ENCODE measurements at regions not wholly inside any gene's neighbourhood (a gene's known extent, or its start where the extent isn't known, plus 50 kb on each side); places are given as distances from the start of the nearest gene placed in this dataset.
"Not testable (repeated sequence)": the region's sequence is repeated elsewhere in the genome, so short reads cannot be mapped to it uniquely, and the experiment has no call there.

GRCh38 chr4:111441687-111442086 is 703.6 kb upstream of the FAM241A start:
- no peaks in the 10 kb centered on the region for H3K9me3 ChIP-seq (ENCODE audit: control insufficient read depth, insufficient read depth, low read length)
- no peak for DNase-seq (ENCODE audit: low read depth, low spot score)
- no peaks in the 10 kb centered on the region for H3K36me3 ChIP-seq (ENCODE audit: control insufficient read depth, insufficient read depth, low read length)
- WGBS (ENCODE audit: insufficient coverage, insufficient read length) = no CpG with 5 or more reads among the region's 2 CpGs
- H3K27ac ChIP-seq (ENCODE audit: low read length) = no peak overlapping the region
- no peaks in the 10 kb centered on the region for H3K27me3 ChIP-seq (ENCODE audit: control insufficient read depth, insufficient read depth, low read length)
- H3K4me1 ChIP-seq (ENCODE audit: control insufficient read depth, insufficient read depth, low read length) = no peaks in the 10 kb centered on the region
- H3K4me3 ChIP-seq (ENCODE audit: low read length) = no peak overlapping the region

- not testable (repeated sequence) for H3K9me3 ChIP-seq (ENCODE audit: control insufficient read depth, insufficient read depth, low read length); H3K27me3 ChIP-seq (ENCODE audit: control insufficient read depth, insufficient read depth, low read length); DNase-seq (ENCODE audit: low read depth, low spot score); H3K4me1 ChIP-seq (ENCODE audit: control insufficient read depth, insufficient read depth, low read length); H3K27ac ChIP-seq (ENCODE audit: low read length); H3K4me3 ChIP-seq (ENCODE audit: low read length); H3K36me3 ChIP-seq (ENCODE audit: control insufficient read depth, insufficient read depth, low read length)
- WGBS (ENCODE audit: insufficient coverage, insufficient read length) = no CpG with 5 or more reads among the region's 3 CpGs
These were observed 700.4 kb upstream of the FAM241A start for GRCh38 chr4:111444836-111445235.

GRCh38 chr4:111449657-111450056 is 695.6 kb upstream of the FAM241A start:
- Histone ChIP-seq H3K4me1 (ENCODE audit: control insufficient read depth, insufficient read depth, low read length) (no peaks in the 10 kb centered on the region), H3K36me3 (ENCODE audit: control insufficient read depth, insufficient read depth, low read length) (no peaks in the 10 kb centered on the region), H3K4me3 (ENCODE audit: low read length) (no peak overlapping the region), H3K9me3 (ENCODE audit: control insufficient read depth, insufficient read depth, low read length) (no peaks in the 10 kb centered on the region), H3K27ac (ENCODE audit: low read length) (no peak overlapping the region), H3K27me3 (ENCODE audit: control insufficient read depth, insufficient read depth, low read length) (no peaks in the 10 kb centered on the region)
- no peak for DNase-seq (ENCODE audit: low read depth, low spot score)
- WGBS (ENCODE audit: insufficient coverage, insufficient read length) = no CpG with 5 or more reads among the region's 1 CpG

- H3K4me3 ChIP-seq (ENCODE audit: low read length) = no peak overlapping the region
- no peaks in the 10 kb centered on the region for H3K27me3 ChIP-seq (ENCODE audit: control insufficient read depth, insufficient read depth, low read length)
- H3K4me1 ChIP-seq (ENCODE audit: control insufficient read depth, insufficient read depth, low read length) = no peaks in the 10 kb centered on the region
- no peak for DNase-seq (ENCODE audit: low read depth, low spot score)
- no peaks in the 10 kb centered on the region for H3K36me3 ChIP-seq (ENCODE audit: control insufficient read depth, insufficient read depth, low read length)
- no peak overlapping the region for H3K27ac ChIP-seq (ENCODE audit: low read length)
- H3K9me3 ChIP-seq (ENCODE audit: control insufficient read depth, insufficient read depth, low read length) = no peaks in the 10 kb centered on the region
These were observed 694.4 kb upstream of the FAM241A start for GRCh38 chr4:111450867-111451266.

GRCh38 chr4:111453216-111453615 is 692.0 kb upstream of the FAM241A start:
- Histone ChIP-seq H3K4me3 (ENCODE audit: low read length) (no peak overlapping the region), H3K4me1 (ENCODE audit: control insufficient read depth, insufficient read depth, low read length) (no peaks in the 10 kb centered on the region), H3K27me3 (ENCODE audit: control insufficient read depth, insufficient read depth, low read length) (no peaks in the 10 kb centered on the region), H3K27ac (ENCODE audit: low read length) (no peak overlapping the region), H3K36me3 (ENCODE audit: control insufficient read depth, insufficient read depth, low read length) (no peaks in the 10 kb centered on the region), H3K9me3 (ENCODE audit: control insufficient read depth, insufficient read depth, low read length) (no peaks in the 10 kb centered on the region)
- DNase-seq (ENCODE audit: low read depth, low spot score) = no peak

- WGBS (ENCODE audit: insufficient coverage, insufficient read length) = no CpG with 5 or more reads among the region's 4 CpGs
- no peaks in the 10 kb centered on the region for H3K9me3 ChIP-seq (ENCODE audit: control insufficient read depth, insufficient read depth, low read length)
- DNase-seq (ENCODE audit: low read depth, low spot score) = peak; percentile 20
- no peaks in the 10 kb centered on the region for H3K4me1 ChIP-seq (ENCODE audit: control insufficient read depth, insufficient read depth, low read length)
- no peaks in the 10 kb centered on the region for H3K27me3 ChIP-seq (ENCODE audit: control insufficient read depth, insufficient read depth, low read length)
- H3K4me3 ChIP-seq (ENCODE audit: low read length) = no peak overlapping the region
- no peaks in the 10 kb centered on the region for H3K36me3 ChIP-seq (ENCODE audit: control insufficient read depth, insufficient read depth, low read length)
- H3K27ac ChIP-seq (ENCODE audit: low read length) = no peak overlapping the region
These were observed 690.3 kb upstream of the FAM241A start for GRCh38 chr4:111454961-111455360.

GRCh38 chr4:111464251-111465045 is 680.8 kb upstream of the FAM241A start:
- no peak for DNase-seq (ENCODE audit: low read depth, low spot score)
- no CpG with 5 or more reads among the region's 8 CpGs for WGBS (ENCODE audit: insufficient coverage, insufficient read length)
- H3K9me3 ChIP-seq (ENCODE audit: control insufficient read depth, insufficient read depth, low read length) = no peaks in the 10 kb centered on the region

GRCh38 chr4:111466811-111467604 is 678.2 kb upstream of the FAM241A start:
- H3K4me3 ChIP-seq (ENCODE audit: low read length) = no peak overlapping the region
- H3K36me3 ChIP-seq (ENCODE audit: control insufficient read depth, insufficient read depth, low read length) = no peaks in the 10 kb centered on the region
- no peaks in the 10 kb centered on the region for H3K9me3 ChIP-seq (ENCODE audit: control insufficient read depth, insufficient read depth, low read length)
- H3K27me3 ChIP-seq (ENCODE audit: control insufficient read depth, insufficient read depth, low read length) = no peaks in the 10 kb centered on the region
- no peak for DNase-seq (ENCODE audit: low read depth, low spot score)
- H3K4me1 ChIP-seq (ENCODE audit: control insufficient read depth, insufficient read depth, low read length) = no peaks in the 10 kb centered on the region
- no peak overlapping the region for H3K27ac ChIP-seq (ENCODE audit: low read length)
- WGBS (ENCODE audit: insufficient coverage, insufficient read length) = no CpG with 5 or more reads among the region's 2 CpGs

More at GRCh38 chr4:111464251-111465045, 680.8 kb upstream of the FAM241A start:
- H3K27me3 ChIP-seq (ENCODE audit: control insufficient read depth, insufficient read depth, low read length) = no peaks in the 10 kb centered on the region
- no peak overlapping the region for H3K4me3 ChIP-seq (ENCODE audit: low read length)
- H3K36me3 ChIP-seq (ENCODE audit: control insufficient read depth, insufficient read depth, low read length) = no peaks in the 10 kb centered on the region
- no peak overlapping the region for H3K27ac ChIP-seq (ENCODE audit: low read length)
- no peaks in the 10 kb centered on the region for H3K4me1 ChIP-seq (ENCODE audit: control insufficient read depth, insufficient read depth, low read length)

GRCh38 chr4:111475001-111475400 is 670.3 kb upstream of the FAM241A start:
- DNase-seq (ENCODE audit: low read depth, low spot score) = peak; percentile 57
- H3K27me3 ChIP-seq (ENCODE audit: control insufficient read depth, insufficient read depth, low read length) = no peaks in the 10 kb centered on the region
- H3K27ac ChIP-seq (ENCODE audit: low read length) = no peak overlapping the region
- H3K4me1 ChIP-seq (ENCODE audit: control insufficient read depth, insufficient read depth, low read length) = no peaks in the 10 kb centered on the region
- H3K36me3 ChIP-seq (ENCODE audit: control insufficient read depth, insufficient read depth, low read length) = no peaks in the 10 kb centered on the region
- no peaks in the 10 kb centered on the region for H3K9me3 ChIP-seq (ENCODE audit: control insufficient read depth, insufficient read depth, low read length)
- H3K4me3 ChIP-seq (ENCODE audit: low read length) = no peak overlapping the region
- no CpG with 5 or more reads among the region's 5 CpGs for WGBS (ENCODE audit: insufficient coverage, insufficient read length)

- Histone ChIP-seq H3K4me1 (ENCODE audit: control insufficient read depth, insufficient read depth, low read length) (no peaks in the 10 kb centered on the region), H3K4me3 (ENCODE audit: low read length) (no peak overlapping the region), H3K9me3 (ENCODE audit: control insufficient read depth, insufficient read depth, low read length) (no peaks in the 10 kb centered on the region), H3K36me3 (ENCODE audit: control insufficient read depth, insufficient read depth, low read length) (no peaks in the 10 kb centered on the region), H3K27me3 (ENCODE audit: control insufficient read depth, insufficient read depth, low read length) (no peaks in the 10 kb centered on the region), H3K27ac (ENCODE audit: low read length) (no peak overlapping the region)
- no peak for DNase-seq (ENCODE audit: low read depth, low spot score)
- WGBS (ENCODE audit: insufficient coverage, insufficient read length) = no CpG with 5 or more reads among the region's 1 CpG
These were observed 669.6 kb upstream of the FAM241A start for GRCh38 chr4:111475666-111476065.

- Histone ChIP-seq H3K9me3 (ENCODE audit: control insufficient read depth, insufficient read depth, low read length) (no peaks in the 10 kb centered on the region), H3K36me3 (ENCODE audit: control insufficient read depth, insufficient read depth, low read length) (no peaks in the 10 kb centered on the region), H3K27ac (ENCODE audit: low read length) (no peak overlapping the region), H3K27me3 (ENCODE audit: control insufficient read depth, insufficient read depth, low read length) (no peaks in the 10 kb centered on the region), H3K4me1 (ENCODE audit: control insufficient read depth, insufficient read depth, low read length) (no peaks in the 10 kb centered on the region), H3K4me3 (ENCODE audit: low read length) (no peak overlapping the region)
- DNase-seq (ENCODE audit: low read depth, low spot score) = no peak
These were observed 664.7 kb upstream of the FAM241A start for GRCh38 chr4:111480510-111480909.

All from iPS DF 6.9 (cell line).